ENCODE measurements at regions not wholly inside any gene's neighbourhood (a gene's known extent, or its start where the extent isn't known, plus 50 kb on each side); places are given as distances from the start of the nearest gene placed in this dataset.

DNA sequence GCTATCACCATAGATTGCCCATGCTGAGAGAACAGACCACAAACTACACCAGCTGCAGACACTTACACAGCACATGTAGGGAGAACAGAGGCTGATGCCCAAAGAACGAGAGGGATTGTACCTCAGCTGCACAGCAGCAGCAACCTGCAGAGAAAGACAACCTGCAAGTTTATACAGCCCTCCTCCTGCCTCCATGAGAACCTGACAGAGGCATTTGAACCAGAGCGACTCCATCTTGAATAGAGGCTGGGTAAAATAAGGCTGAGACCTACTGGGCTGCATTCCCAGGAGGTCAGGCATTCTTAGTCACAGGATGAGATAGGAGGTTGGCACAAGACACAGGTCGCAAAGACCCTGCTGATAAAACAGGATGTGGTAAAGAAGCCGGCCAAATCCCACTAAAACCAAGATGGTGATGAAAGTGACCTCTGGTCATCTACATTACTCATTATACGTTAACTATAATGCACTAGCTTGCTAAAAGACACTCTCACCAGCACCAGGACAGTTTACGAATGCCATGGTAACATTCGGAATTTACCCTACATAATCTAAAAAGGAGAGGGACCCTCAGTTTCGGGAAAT, 262.4 kb upstream of the HMGA2 start:
- DNase-seq (ENCODE audit: low spot score) (no peak), ATAC-seq (ENCODE audit: low read depth) (no peak)
- Histone ChIP-seq H3K36me3 (ENCODE audit: low read depth) (no peaks in the 10 kb centered on the region), H3K9me3 (ENCODE audit: severe bottlenecking) (no peaks in the 10 kb centered on the region), H3K27me3 (ENCODE audit: insufficient read depth, poor library complexity, severe bottlenecking) (no peaks in the 10 kb centered on the region), H3K27ac (ENCODE audit: poor library complexity, severe bottlenecking) (peak overlapping the region; percentile 0), H3K4me3 (ENCODE audit: severe bottlenecking) (no peak overlapping the region), H3K4me1 (ENCODE audit: insufficient read depth, poor library complexity, severe bottlenecking) (peaks cover 21% of the 10 kb centered on the region)
- TF ChIP-seq, protein P1, sequence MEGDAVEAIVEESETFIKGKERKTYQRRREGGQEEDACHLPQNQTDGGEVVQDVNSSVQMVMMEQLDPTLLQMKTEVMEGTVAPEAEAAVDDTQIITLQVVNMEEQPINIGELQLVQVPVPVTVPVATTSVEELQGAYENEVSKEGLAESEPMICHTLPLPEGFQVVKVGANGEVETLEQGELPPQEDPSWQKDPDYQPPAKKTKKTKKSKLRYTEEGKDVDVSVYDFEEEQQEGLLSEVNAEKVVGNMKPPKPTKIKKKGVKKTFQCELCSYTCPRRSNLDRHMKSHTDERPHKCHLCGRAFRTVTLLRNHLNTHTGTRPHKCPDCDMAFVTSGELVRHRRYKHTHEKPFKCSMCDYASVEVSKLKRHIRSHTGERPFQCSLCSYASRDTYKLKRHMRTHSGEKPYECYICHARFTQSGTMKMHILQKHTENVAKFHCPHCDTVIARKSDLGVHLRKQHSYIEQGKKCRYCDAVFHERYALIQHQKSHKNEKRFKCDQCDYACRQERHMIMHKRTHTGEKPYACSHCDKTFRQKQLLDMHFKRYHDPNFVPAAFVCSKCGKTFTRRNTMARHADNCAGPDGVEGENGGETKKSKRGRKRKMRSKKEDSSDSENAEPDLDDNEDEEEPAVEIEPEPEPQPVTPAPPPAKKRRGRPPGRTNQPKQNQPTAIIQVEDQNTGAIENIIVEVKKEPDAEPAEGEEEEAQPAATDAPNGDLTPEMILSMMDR (IDR thresholded peaks at IDR 0.05; ENCODE audit: poor library complexity, severe bottlenecking): no peak

DNA sequence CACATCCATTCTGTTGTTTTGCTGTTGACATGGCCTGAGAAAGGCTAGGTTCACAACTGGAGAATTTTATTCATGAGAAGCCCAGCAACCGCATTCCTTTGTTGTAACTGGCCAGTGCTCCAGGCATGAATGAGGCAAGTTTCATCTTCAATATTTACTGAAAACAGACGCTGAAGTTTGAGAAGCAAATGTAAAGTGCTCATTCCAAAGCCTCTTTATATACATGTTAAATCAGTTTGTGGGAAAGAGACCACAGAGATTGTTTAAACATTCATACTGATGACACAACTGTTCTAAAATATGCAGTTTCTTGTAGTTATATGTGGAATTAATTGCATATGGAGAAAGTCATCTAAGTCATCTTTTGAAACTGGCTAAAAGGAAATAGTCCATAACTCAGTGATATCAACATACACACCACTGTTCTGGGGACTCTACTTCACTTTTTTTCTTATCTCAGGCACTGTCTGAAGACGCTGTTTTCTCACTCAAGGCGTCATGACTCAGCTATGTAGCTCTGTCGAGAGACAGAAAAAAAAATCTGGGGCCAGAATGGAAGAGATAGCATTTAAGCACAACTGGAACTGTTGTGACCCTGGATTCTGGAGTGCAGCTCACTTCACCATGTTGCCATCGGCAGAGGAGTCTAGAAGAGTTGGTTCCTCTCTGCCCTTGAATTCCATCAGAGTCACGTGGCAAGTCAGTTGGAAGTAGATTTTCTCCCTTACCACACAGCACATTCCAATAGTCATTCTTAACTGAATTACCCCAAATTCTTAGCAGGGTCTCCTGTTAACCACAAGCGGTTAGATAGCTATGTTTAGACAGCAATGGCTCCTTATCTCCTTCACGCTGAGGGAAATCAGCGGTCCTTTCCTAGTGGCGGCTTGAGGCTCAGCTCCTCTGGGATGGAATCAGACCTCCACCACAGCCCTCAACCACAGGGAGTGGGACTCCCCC, 258.4 kb upstream of the HMGA2 start:
- Histone ChIP-seq H3K36me3 (ENCODE audit: low read depth) (no peaks in the 10 kb centered on the region), H3K4me1 (ENCODE audit: insufficient read depth, poor library complexity, severe bottlenecking) (peaks cover 37% of the 10 kb centered on the region), H3K27me3 (ENCODE audit: insufficient read depth, poor library complexity, severe bottlenecking) (no peaks in the 10 kb centered on the region), H3K27ac (ENCODE audit: poor library complexity, severe bottlenecking) (peak overlapping the region; percentile 43), H3K4me3 (ENCODE audit: severe bottlenecking) (no peak overlapping the region), H3K9me3 (ENCODE audit: severe bottlenecking) (no peaks in the 10 kb centered on the region)
- TF ChIP-seq, protein P1 (IDR thresholded peaks at IDR 0.05; ENCODE audit: poor library complexity, severe bottlenecking): no peak
- DNase-seq (ENCODE audit: low spot score): no peak
- ATAC-seq (ENCODE audit: low read depth): peak; percentile 52

DNA sequence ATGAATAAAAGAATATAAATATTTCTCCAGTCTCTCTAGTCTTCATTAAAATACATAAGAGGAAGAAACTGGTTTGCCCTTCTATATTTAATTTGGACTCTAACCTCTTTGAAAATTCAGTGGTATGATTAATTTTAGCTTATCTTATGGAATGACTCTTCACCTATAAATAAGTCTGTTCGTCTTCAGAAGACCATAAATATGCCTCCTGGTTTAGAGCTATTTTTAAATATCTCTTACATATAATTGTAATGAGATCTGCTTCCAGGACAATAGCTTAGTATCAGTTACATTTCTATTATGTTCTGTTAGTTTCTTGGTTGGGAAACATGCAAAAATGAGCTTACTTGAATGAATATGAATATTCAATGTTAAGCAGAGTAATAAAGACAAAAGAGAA, 257.5 kb upstream of the HMGA2 start:
- DNase-seq (ENCODE audit: low spot score): no peak
- no peak for ATAC-seq (ENCODE audit: low read depth)
- TF ChIP-seq, protein P1 (IDR thresholded peaks at IDR 0.05; ENCODE audit: poor library complexity, severe bottlenecking): no peak
- H3K27me3 ChIP-seq (ENCODE audit: insufficient read depth, poor library complexity, severe bottlenecking): no peaks in the 10 kb centered on the region
- H3K27ac ChIP-seq (ENCODE audit: poor library complexity, severe bottlenecking): peak overlapping the region; percentile 43
- peaks cover 37% of the 10 kb centered on the region for H3K4me1 ChIP-seq (ENCODE audit: insufficient read depth, poor library complexity, severe bottlenecking)
- H3K4me3 ChIP-seq (ENCODE audit: severe bottlenecking): no peak overlapping the region
- no peaks in the 10 kb centered on the region for H3K36me3 ChIP-seq (ENCODE audit: low read depth)
- H3K9me3 ChIP-seq (ENCODE audit: severe bottlenecking): no peaks in the 10 kb centered on the region

DNA sequence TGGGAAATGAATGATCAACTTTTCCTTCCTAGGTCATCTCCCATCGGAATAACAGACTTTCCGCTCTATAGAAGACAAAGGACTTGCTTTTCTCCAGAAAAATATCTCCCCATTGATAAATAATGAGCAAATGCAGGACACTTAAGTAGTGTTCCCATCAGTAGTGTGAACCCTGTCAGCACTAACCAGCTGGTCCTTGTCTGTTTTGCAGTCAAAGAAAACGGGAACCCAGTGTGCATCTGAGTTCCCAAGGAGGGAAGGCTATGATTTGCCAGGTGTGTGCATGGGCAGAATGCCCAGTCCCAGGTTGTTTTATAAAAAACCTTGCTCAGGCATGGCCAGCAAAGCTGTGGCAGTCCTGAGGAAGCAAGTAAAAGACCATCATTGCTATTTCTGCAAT, 256.5 kb upstream of the HMGA2 start:
- TF ChIP-seq, protein P1 (IDR thresholded peaks at IDR 0.05; ENCODE audit: poor library complexity, severe bottlenecking): no peak
- no peak for DNase-seq (ENCODE audit: low spot score)
- ATAC-seq (ENCODE audit: low read depth): no peak

More for the DNA sequence above, 256.5 kb upstream of the HMGA2 start:
- Histone ChIP-seq H3K4me3 (ENCODE audit: severe bottlenecking) (no peak overlapping the region), H3K27ac (ENCODE audit: poor library complexity, severe bottlenecking) (peak overlapping the region; percentile 49), H3K4me1 (ENCODE audit: insufficient read depth, poor library complexity, severe bottlenecking) (peaks cover 29% of the 10 kb centered on the region), H3K9me3 (ENCODE audit: severe bottlenecking) (no peaks in the 10 kb centered on the region), H3K27me3 (ENCODE audit: insufficient read depth, poor library complexity, severe bottlenecking) (no peaks in the 10 kb centered on the region), H3K36me3 (ENCODE audit: low read depth) (no peaks in the 10 kb centered on the region)

Data from RWPE2 (cell line).